ENCODE measurements at regions not wholly inside any gene's neighbourhood (a gene's known extent, or its start where the extent isn't known, plus 50 kb on each side); places are given as distances from the start of the nearest gene placed in this dataset.

DNA sequence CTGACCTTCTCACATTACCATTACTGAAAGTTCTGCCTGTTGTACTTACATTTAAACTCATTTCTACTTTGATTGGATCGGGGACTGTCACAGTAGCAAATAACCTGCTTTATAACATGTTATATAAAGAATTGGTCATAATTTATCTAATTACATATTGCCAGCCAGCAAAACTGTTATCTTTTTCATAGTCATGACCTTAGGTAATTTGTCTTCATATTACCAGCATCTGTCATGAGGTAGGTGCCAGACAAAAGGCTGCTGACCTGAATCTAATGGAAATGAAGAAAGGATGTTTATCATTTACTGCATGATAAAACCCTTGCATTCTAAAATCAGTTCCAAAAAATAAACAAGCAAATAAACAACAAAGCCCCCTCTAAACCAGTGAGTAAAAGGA, 89.4 kb upstream of the LRP1B start:
- no peak for DNase-seq

DNA sequence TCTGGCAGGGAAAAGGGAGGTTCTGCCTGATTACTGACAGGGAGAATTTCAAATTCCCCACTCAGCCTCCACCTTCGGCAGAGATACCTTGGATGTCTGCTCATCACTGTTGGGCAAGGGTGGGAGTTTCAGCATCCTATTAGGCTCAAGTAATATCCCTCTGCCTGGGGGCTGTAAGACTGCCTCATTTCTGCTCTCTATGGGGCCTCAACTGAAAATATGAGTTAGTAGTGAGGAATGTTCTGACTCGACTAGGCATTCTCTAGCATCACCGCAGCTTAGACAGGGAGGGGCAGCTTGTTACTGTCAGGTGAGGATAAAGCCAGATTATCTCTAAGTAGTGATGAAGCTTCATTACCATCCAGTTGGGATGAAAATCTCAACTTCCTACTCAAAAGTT, 87.7 kb upstream of the LRP1B start:
- no peak for DNase-seq

DNA sequence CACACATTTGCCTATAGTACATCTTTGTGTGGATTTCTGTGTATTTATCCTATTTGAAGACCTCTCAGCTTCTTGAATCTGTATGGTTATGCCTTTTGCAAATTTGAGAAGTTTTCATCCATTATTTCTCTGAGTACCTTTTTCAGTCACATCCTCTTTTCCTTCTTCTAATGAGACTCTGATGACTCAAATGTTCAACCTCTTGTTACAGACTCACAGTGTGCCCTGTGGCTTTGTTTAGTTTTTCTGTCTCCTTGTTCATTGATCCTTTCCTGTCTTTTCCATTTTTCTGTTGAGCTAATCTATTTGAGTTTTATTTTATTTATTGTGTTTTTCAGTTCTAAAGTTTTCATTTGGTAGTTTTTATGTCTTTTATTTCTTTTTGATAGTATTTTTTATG, 87.0 kb upstream of the LRP1B start:
- no peak for DNase-seq

DNA sequence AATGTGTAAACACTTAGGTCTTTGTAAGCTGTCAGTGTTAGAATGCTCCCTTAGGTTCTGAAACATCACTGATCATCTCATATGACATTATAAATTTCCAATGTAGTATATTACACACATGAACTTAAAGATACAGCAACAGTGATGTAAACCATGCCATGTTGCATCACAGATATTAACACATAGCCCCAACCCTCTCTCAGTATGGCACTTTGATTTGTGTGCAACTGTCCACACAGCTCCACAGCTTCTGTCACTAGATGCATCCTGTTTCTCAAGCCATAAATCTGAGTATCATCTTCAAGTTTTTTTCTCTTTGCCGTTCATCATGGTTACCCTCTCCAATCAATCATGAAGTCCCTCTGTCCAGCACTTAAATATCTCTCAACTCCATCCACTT, 69.2 kb upstream of the LRP1B start:
- no peak for DNase-seq

DNA sequence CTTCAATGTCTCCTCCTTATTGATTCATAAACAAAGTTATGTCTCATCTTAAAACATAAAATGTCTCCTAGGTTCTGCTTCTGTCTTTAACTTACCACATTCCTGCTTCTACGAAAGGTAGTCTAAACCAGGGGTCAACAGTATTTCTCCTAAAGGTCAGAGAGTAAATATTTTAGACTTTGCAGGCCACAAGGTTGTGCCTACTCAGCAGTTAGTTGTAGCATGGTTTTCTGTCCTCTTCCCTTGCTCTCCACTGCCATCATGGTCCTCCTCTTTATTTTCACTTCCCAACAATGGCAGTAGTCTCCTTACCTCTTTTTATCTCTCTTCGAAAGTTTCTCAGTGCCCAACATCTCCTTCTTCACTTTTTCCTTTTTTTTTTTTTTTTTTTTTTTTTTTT, 68.3 kb upstream of the LRP1B start:
- no peak for DNase-seq

DNA sequence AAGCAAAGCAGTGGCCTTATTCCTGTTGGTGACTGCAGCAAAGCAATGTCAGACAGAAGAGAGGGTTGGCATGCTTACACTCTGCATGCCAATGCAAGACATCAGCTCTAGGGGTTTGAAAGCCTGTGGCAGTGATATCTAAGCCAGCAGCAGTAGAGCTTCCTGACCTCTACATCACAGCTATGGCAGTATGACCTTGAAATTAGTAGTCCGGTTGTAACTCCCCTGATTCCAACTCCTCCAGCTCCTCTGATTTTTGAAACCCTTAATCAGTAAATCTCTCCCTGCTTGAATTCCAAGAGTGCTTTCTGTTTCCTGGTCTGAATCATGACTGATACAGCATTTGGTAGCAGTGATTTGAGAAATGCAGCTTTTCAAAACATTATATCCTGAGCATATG, 60.0 kb upstream of the LRP1B start:
- DNase-seq: no peak

DNA sequence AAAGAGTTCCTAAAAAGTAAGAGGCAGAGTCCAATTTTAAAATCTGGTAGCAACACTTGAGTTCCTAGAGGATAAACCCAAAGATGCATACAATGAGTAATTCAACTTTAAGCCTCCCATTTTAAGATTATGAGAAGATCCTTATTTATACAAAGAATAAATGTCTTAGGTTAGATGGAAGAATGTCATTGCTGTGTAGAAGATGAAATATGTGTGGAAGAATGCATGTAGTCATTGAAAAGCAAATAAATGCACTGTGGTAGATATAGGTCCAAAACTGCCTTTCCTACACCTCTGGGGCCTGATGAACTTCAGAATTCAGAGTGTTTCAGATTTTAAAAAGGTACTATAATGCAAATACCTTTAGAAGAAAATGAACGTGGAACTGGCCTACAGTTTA, 58.7 kb upstream of the LRP1B start:
- no peak for DNase-seq

DNA sequence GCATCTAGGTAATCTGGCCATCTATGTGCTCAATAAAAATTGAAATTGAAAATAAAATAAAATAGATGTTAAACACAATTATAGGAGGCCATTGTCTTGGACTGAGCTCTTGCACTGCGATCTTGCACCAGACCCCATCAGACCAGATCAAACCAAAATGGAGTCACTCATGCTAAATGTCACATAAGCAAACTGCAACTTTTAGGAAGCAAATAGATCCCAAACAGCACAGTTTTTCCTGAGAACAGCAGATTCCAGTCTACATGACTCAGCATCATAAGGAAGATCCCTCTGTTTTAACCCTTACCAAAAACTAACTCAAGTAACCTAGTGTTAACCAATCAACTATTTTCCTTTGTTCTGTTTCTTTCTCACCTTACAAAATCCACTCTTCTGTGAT, 57.7 kb upstream of the LRP1B start:
- no peak for DNase-seq

DNA sequence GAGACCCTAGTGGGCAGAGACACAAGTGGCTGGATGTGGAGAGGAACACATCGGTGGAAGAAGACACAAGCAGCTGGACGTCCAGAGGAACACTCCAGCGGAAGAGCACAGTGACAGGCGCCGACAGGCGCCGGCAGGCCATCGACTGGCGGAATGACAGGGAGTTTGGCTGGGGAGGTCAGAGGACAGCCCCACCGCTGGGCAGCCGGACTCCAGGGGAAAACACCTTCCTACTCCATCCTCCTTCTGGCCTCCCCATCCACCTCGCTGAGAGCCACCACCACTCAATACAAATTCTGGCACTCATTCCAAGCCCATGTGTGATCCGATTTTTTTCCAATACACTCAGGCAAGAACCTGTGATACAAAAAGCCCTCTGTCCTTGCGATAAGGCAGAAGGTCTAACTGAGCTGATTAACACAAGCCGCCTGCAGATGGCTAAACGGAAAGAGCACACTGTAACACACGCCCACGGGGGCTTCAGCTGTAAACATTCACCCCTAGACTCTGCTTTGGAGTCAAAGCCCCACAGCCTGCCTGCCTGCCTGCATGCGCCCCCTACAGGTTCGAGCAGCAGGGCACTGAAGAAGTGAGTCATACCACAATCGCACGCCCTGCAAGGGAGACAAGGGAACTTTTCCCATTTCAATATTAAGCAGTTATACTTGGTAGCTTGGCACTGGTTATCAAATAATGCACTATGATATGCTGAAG, 50.2 kb upstream of the LRP1B start:
- DNase-seq: no peak

Measured in right forelimb (tissue), 1 donor.